ENCODE measurements at regions not wholly inside any gene's neighbourhood (a gene's known extent, or its start where the extent isn't known, plus 50 kb on each side); places are given as distances from the start of the nearest gene placed in this dataset.

- peaks cover 0 to 8% (median 3%) of the 10 kb centered on the region in 4 donors for H3K9me3 ChIP-seq (ENCODE audit: control insufficient read depth in 4 of 4, low read length in 3 of 4)
- H3K27ac ChIP-seq (ENCODE audit: low read depth in 1 of 2, low read length in 2 of 2): no peak overlapping the region
- H3K27me3 ChIP-seq (ENCODE audit: control insufficient read depth in 4 of 4, insufficient read depth in 4 of 4, low read length in 3 of 4): no peaks in the 10 kb centered on the region
- no peak for DNase-seq (ENCODE audit: low spot score)
- no peak overlapping the region for H3K4me3 ChIP-seq (ENCODE audit: low read depth in 1 of 3, low read length in 3 of 3)
- no peaks in the 10 kb centered on the region for H3K4me1 ChIP-seq (ENCODE audit: control insufficient read depth in 4 of 4, insufficient read depth in 4 of 4, low read length in 3 of 4)
- H3K9ac ChIP-seq (ENCODE audit: low read depth in 1 of 2, low read length in 2 of 2): no peak overlapping the region
- no peaks in the 10 kb centered on the region for H3K36me3 ChIP-seq (ENCODE audit: control insufficient read depth in 4 of 4, insufficient read depth in 3 of 4, low read depth in 1 of 4, low read length in 3 of 4)
- TF ChIP-seq FOXA1 (IDR thresholded peaks at IDR 0.05): no peak
- no peak for TF ChIP-seq TAF1 (conservative IDR thresholded peaks at IDR 0.05)
- no peak for TF ChIP-seq RAD21 (IDR thresholded peaks at IDR 0.05)
- TF ChIP-seq NR2F2 (IDR thresholded peaks at IDR 0.05): no peak
- no peak for TF ChIP-seq MAX (IDR thresholded peaks at IDR 0.05)
- no peak for TF ChIP-seq JUND (IDR thresholded peaks at IDR 0.05)
- TF ChIP-seq EGR1 (IDR thresholded peaks at IDR 0.05; ENCODE audit: low read depth in 2 of 2): no peak
- no peak for TF ChIP-seq RXRA (IDR thresholded peaks at IDR 0.05)
- TF ChIP-seq SP1 (IDR thresholded peaks at IDR 0.05): no peak
- no peak for TF ChIP-seq HNF4A (conservative IDR thresholded peaks at IDR 0.05)
- no peak for TF ChIP-seq REST (IDR thresholded peaks at IDR 0.05)
- no peak for TF ChIP-seq CTCF (IDR thresholded peaks at IDR 0.05; ENCODE audit: low read depth, low read length, missing input control)
- TF ChIP-seq FOXA2 (IDR thresholded peaks at IDR 0.05): no peak
- no peak for TF ChIP-seq GABPA (IDR thresholded peaks at IDR 0.05 in 1 of 2, conservative IDR thresholded peaks at IDR 0.05 in 1 of 2)
- no peak for TF ChIP-seq HNF4G (IDR thresholded peaks at IDR 0.05)
- no peak for TF ChIP-seq ATF3 (IDR thresholded peaks at IDR 0.05)
- TF ChIP-seq ZBTB33 (IDR thresholded peaks at IDR 0.05): no peak
- TF ChIP-seq YY1 (IDR thresholded peaks at IDR 0.05): no peak
Measured at GRCh38 chr11:30760345-30760744, 174.2 kb upstream of the MPPED2 start.

Measured in liver (tissue), 7 donors.